MCF 10A (cell line): ENCODE measurements at regions not wholly inside any gene's neighbourhood (a gene's known extent, or its start where the extent isn't known, plus 50 kb on each side); places are given as distances from the start of the nearest gene placed in this dataset.
"Not testable (repeated sequence)": the region's sequence is repeated elsewhere in the genome, so short reads cannot be mapped to it uniquely, and the experiment has no call there.

Experiments used
- BruUV-seq: library from RNA; stranded (reverse); fragments of 400-500 nt; replicated peaks from 2 replicates; lab custom pipeline; 2021; lab: Mats Ljungman, UMichigan
- CTCF ChIA-PET: fragments of 300-600 bp; sonication (Branson Sonifier 250); formaldehyde crosslinking; extraction: SDS; loops from one replicate; lab custom pipeline; 2021; ENCODE audit warnings: antibody characterized with exemption, inconsistent platforms; lab: Yijun Ruan, JAX
- POLR2A ChIA-PET: fragments of 300-600, 350-650 bp; sonication (Branson Sonifier 250); formaldehyde crosslinking; extraction: SDS; loops from one replicate; lab custom pipeline; 2020; ENCODE audit warnings: antibody characterized with exemption, inconsistent platforms; lab: Yijun Ruan, JAX
- DNase-seq: peaks from one replicate; pipeline ENCODE4 v3.0.0-alpha.2; 2018; ENCODE audit not compliant: unreplicated experiment
- H3K27ac Mint-ChIP-seq: one replicate; pipeline ENCODE4 v1.8.0; 2022; ENCODE audit warnings: mild to moderate bottlenecking, low read depth, mixed read lengths; ENCODE audit not compliant: unreplicated experiment
- H3K27me3 Mint-ChIP-seq: one replicate; pipeline ENCODE4 v1.8.0; 2022; ENCODE audit warnings: mixed read lengths; ENCODE audit not compliant: insufficient read depth, unreplicated experiment
- H3K36me3 Mint-ChIP-seq: one replicate; pipeline ENCODE4 v1.8.0; 2022; ENCODE audit warnings: mild to moderate bottlenecking, moderate library complexity, mixed read lengths; ENCODE audit not compliant: insufficient read depth, unreplicated experiment
- H3K4me1 Mint-ChIP-seq: one replicate; pipeline ENCODE4 v1.8.0; 2022; ENCODE audit warnings: mixed read lengths; ENCODE audit not compliant: insufficient read depth, unreplicated experiment
- H3K4me3 Mint-ChIP-seq: one replicate; pipeline ENCODE4 v1.8.0; 2022; ENCODE audit warnings: mild to moderate bottlenecking, moderate library complexity, mixed read lengths; ENCODE audit not compliant: unreplicated experiment
- H3K9me3 Mint-ChIP-seq: one replicate; pipeline ENCODE4 v1.8.0; 2022; ENCODE audit warnings: mixed read lengths; ENCODE audit not compliant: unreplicated experiment
- CTCF ChIP-seq: fragments of 200-600 bp; IDR thresholded peaks from one replicate; pipeline ENCODE4 v1.8.0; 2022; ENCODE audit warnings: antibody characterized with exemption, mild to moderate bottlenecking; ENCODE audit not compliant: unreplicated experiment
- intact Hi-C: fragments of 100-400 bp; cut with micrococcal nuclease; formaldehyde crosslinking; loops from 2 replicates; pipeline ENCODE4 v1.14.1; 2022

DNA sequence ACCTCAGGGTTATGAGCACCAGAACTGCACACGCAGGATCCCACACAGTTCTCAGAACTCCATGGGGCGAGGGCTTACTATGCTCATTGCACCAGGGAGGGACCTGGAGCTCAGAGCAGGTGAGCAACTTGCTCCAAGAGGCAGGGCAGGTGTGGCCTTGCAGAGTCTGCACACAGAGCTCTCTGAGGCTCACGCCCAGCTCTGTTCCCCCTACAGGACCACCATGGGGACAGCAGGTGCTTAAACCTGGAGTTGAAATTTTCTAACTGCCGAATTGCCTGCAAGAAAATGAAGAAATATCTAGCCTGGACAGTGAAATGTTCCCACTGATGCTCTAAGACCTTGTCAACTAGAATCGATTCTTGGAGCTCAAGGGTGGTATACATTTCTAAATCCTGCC lies 49.9 kb upstream of the MSMB start:
- H3K4me1 Mint-ChIP-seq, H3K4me3 Mint-ChIP-seq, DNase-seq, BruUV-seq, intact Hi-C loops, CTCF ChIA-PET, H3K27ac Mint-ChIP-seq, H3K9me3 Mint-ChIP-seq, POLR2A ChIA-PET, H3K36me3 Mint-ChIP-seq: not testable (repeated sequence)
- peaks cover 11% of the 10 kb centered on the region for H3K27me3 Mint-ChIP-seq

GRCh38 chr10:46096446-46096845 lies 50.4 kb upstream of the MSMB start:
- H3K27me3 Mint-ChIP-seq: peaks cover 16% of the 10 kb centered on the region
- H3K9me3 Mint-ChIP-seq: no peaks in the 10 kb centered on the region
- intact Hi-C loops: no loop called here
- ChIA-PET CTCF (interaction anchor here (0.6 kb wide), 1 partner anchor 1342 kb away, joined by 4 read pairs; no protein-coding TSS in a partner anchor), POLR2A (no interaction called here)
- no TSS peak for BruUV-seq
- no peak for TF ChIP-seq CTCF
- no peaks in the 10 kb centered on the region for H3K4me1 Mint-ChIP-seq
- DNase-seq: no peak
- H3K27ac Mint-ChIP-seq: no peak overlapping the region
- H3K36me3 Mint-ChIP-seq: no peaks in the 10 kb centered on the region
- H3K4me3 Mint-ChIP-seq: no peak overlapping the region

DNA sequence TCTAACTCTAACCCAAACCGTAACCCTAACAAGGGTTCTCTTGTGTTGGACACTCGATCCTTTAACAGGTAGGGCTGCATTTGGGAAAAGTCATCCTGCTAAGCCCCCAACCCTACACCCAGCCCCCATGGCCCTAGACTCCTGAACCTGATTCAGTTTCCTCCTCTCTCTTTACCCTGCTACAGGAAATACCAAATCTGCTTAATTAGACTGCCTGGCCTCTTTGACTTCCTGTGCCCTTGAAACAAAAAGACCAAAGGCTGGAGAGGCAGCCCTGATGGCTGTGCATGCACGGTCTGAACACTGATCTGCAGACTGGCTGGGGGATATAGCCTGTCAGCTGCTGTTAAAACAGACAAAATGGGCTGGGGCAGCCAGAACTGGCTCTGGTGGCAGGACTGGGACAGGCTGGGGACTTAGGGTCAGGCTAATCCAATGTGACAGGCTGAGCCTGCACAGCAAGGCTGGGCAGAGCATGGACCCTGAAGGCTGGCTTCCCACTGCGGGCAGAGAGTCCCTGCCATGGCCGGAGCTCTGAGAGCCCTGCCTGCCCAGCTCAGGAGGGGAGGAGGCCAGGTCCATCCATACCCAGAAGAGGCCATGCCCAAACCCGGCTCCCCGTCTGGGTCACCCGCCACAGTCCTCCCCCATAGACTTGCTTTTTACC lies 51.0 kb upstream of the MSMB start:
- ChIA-PET CTCF (interaction anchor here (0.6 kb wide), 1 partner anchor 1341 kb away, joined by 4 read pairs; no protein-coding TSS in a partner anchor), POLR2A (no interaction called here)
- no peaks in the 10 kb centered on the region for H3K9me3 Mint-ChIP-seq
- BruUV-seq: no TSS peak
- peaks cover 20% of the 10 kb centered on the region for H3K27me3 Mint-ChIP-seq
- intact Hi-C loops: no loop called here
- H3K4me3 Mint-ChIP-seq: no peak overlapping the region
- no peaks in the 10 kb centered on the region for H3K36me3 Mint-ChIP-seq
- no peak overlapping the region for H3K27ac Mint-ChIP-seq
- DNase-seq: no peak
- H3K4me1 Mint-ChIP-seq: no peaks in the 10 kb centered on the region
- TF ChIP-seq CTCF: no peak

- ChIA-PET POLR2A (no interaction called here), CTCF (no interaction called here)
- intact Hi-C loops: no loop called here
- peaks cover 20% of the 10 kb centered on the region for H3K27me3 Mint-ChIP-seq
- DNase-seq: no peak
- H3K9me3 Mint-ChIP-seq: no peaks in the 10 kb centered on the region
- TF ChIP-seq CTCF: no peak
- no peak overlapping the region for H3K4me3 Mint-ChIP-seq
- H3K4me1 Mint-ChIP-seq: no peaks in the 10 kb centered on the region
- no peaks in the 10 kb centered on the region for H3K36me3 Mint-ChIP-seq
- H3K27ac Mint-ChIP-seq: no peak overlapping the region
- no TSS peak for BruUV-seq
Observed at GRCh38 chr10:46097576-46098317, 51.7 kb upstream of the MSMB start.
